ENCODE measurements at regions not wholly inside any gene's neighbourhood (a gene's known extent, or its start where the extent isn't known, plus 50 kb on each side); places are given as distances from the start of the nearest gene placed in this dataset.
"Not testable (repeated sequence)": the region's sequence is repeated elsewhere in the genome, so short reads cannot be mapped to it uniquely, and the experiment has no call there.

DNA sequence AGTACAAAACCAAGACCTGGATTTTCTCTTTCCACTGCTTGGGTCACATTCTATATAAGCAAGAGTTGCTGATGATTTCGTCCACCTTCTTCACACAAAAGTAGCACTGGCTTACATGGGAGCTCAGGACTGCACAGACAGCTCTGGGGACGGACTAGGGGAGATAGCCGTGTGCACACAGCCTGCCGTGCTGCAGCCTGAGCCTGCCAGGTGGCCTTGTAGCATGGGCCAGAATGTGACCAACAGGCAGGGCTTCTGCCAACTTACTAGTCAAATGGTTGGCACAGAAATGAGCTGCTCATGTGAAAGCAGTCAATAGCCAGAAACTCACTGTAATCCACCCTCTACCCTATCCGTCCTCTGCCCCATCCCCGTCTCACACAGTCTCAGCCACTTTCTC lies 299.0 kb downstream of the ANAPC1 start:
- not testable (repeated sequence) for TF ChIP-seq EZH2 (IDR thresholded peaks at IDR 0.05; ENCODE audit: insufficient read depth, poor library complexity, severe bottlenecking); EZH2phosphoT487 (IDR thresholded peaks at IDR 0.05; ENCODE audit: insufficient read depth, low read depth)

Measured in GM23248 (cell line).